HG03460 (cell line): ENCODE measurements at regions not wholly inside any gene's neighbourhood (a gene's known extent, or its start where the extent isn't known, plus 50 kb on each side); places are given as distances from the start of the nearest gene placed in this dataset.
"Not testable (repeated sequence)": the region's sequence is repeated elsewhere in the genome, so short reads cannot be mapped to it uniquely, and the experiment has no call there.

Experiments
- ATAC-seq: cut with Tn5 transposase; IDR thresholded peaks from one replicate; pipeline ENCODE4 v1.9.1; 2021; ENCODE audit not compliant: unreplicated experiment

DNA sequence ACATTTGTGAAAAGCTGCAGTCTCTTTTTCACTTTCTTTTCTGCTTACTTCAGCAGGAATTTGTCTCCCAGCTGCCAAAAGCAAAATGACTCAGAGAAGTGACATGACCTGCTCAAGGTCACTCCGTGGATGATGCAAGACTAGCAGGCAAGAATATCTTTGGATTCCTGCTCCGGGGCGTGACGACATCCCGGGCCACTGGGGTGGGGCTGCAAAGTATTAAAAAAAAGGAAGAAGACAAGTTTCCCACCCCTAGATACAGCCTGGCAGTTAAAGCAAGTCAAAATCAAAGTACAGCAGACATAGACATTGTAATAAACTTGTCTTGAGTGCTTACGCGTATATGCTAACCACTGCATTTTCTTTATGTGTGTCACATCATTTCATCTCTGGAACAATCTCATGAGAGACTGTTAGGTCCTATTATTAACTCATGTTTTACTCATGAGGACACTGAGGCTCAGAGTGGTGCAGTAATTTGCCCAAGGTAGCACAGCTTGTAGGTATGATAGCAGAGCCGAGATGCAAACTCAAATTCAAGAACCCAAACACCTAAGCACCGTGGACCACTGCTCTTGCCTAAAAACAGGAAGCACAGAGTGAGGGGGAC lies 485.2 kb upstream of the PROK2 start:
- no peak for ATAC-seq

GRCh38 chr3:72269475-72269874 lies 484.5 kb upstream of the PROK2 start:
- ATAC-seq, result no peak

- not testable (repeated sequence) for ATAC-seq
Measured at GRCh38 chr3:72266921-72267524, 482.1 kb upstream of the PROK2 start.

DNA sequence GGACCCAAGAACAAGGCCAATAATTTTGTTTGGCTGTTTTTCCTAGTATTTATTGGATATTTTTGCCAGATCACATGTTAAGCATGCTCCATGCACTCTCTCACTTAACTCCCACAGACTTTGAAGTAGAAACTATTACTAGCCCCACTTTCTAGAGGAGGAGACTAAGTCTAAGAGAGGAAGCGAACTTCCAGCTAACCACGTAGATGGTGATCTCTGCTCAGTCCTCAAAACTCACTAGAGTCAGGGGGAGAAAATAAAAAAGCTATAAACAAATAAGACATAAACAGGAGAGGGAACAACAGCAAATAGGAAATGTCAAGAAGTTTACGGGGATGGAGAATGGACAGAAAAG lies 481.0 kb upstream of the PROK2 start:
- ATAC-seq, result no peak

DNA sequence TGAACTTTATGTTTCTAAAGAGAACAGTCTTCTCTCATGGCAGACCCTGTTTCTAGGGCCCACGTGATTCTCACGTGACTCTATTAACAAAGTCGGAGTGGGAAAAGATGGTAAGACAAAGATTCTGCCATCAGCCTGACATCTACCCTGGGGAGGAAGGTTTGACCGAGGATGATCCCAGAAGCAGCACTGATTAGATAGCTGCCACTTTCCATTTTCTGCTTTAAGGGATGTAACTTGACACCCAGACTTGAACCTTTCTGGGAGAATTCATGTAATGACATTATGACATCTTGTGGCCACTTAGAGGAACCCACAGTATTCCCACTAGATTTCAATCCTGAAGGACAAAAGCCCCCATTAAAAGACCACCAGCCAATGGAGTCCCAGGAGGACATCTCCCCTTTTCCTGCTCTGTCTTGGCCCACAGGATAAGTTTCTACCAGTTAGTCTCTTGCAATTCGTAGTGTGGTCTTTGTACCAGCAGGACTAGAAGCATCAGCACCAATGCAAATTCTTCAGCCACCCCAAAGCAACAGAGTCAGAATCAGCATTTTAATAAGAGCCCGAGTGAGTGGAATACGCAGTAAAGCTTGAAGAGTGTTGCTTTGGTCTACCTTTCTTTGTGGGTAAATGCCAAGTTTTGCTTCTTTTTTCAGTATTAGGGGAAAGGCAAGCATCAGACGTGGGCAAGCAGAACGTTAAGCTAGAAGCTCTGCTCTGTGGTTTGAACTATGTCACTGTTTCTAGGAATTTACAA lies 480.5 kb upstream of the PROK2 start:
- ATAC-seq, result no peak

DNA sequence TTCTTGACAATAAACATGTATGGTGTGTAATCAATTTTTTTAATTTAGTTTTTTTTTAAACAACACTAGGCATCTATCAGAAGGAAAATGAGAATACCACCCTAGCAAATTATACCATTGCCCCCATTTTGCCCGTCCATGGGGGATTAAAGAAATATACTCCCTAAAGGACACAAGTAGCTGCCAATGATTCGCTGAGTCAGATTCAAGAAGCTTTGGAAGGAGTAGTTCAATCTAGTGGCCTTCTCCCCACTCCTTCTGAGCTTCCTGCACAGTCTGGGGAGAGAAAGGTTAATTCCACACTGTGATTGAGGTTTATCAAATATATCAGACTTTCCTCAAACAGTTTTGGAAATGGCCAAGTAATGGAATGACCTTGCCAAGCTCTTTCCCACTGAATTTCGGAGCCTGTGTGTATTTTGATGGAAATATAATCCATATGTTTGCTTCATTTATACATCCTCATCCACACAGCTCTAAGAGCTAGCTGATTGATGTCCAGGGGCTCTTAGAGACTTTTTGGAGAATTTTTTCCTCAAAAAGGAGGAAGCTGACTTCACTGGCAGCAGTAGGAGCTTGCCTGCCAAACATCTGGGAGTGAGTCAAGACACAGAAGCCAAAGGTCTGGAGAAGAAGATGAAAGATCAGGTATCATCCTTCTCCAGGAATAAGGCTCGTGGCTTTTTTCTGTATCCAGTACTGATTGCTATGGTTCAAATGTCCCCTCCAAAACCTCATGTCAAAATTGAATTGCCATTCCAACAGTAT lies 478.5 kb upstream of the PROK2 start:
- no peak for ATAC-seq

DNA sequence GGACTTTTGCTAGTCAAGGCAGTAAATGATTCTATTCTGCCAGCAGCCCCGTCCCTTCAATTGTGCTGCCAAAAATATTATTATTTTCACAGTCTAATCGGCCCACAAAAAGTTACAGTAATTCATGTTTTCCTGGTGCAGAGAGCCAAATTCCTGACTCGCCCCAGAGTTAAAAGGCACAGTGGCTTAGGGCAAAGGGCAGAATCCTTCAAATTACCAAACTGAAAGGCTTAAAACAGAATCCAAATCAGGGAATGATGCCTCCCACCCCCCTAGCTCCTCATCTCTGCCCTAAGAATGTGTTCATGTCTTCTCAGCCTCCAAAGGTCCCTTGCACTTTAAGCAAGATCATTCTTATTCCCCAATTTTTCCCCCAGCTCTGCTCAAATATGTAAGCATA lies 477.8 kb upstream of the PROK2 start:
- no peak for ATAC-seq

- ATAC-seq, result no peak
Measured at GRCh38 chr3:72261566-72262564, 476.9 kb upstream of the PROK2 start.

DNA sequence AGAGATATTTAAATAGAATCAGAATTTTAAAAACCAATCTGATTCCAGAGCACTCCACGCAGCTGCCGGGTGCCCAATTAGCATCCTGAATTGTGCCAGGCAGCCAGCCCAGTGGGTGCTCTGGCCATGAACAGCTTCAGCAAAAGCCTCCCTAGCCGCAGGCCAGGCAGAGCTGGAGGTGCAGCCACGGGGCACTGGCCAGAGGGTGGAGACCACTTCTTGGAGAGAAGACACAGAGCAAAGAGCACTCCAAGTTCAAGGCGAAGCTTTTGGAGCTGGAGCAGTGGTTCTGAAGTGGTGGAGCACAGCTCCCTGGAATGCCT lies 475.6 kb upstream of the PROK2 start:
- ATAC-seq, result no peak

- no peak for ATAC-seq
Measured at GRCh38 chr3:72259755-72260587, 475.0 kb upstream of the PROK2 start.

DNA sequence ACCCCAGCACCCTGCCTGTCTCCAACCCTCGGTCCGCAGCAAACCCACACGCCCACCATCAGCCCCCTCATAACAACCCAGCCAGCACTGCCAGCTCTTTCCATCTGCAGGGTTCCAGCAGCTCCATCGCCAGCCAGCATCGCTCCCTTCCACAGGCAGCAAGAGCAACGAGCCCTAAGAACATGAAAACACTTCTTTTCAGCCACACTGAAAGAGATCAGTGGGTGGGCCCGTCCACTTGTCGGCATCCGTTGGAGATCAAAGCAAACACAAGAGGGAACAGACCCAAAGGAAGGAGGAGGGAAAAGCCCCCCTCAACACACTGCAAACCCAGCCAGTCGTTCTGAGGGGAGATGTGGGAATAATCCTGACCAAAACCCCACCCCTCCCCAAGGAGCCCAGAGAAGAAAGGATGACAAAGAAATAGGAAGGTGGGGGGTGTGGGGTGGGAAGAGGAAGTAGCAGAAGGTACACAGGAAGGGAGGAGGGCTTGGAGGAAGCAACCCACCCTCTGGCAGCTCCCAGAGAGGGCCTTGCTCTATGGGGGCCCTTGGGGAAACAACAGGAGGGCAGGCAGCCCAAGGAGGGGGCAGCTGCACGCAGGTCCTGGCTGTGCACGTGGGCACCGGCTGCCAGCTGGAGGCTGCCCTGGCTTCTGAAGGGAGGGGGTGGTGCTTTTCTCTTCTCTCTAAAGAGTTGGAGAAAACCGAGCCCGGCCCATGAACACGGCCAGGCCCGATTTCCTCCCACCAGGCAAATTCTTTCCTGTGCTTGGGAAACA lies 473.6 kb upstream of the PROK2 start:
- ATAC-seq, result no peak

DNA sequence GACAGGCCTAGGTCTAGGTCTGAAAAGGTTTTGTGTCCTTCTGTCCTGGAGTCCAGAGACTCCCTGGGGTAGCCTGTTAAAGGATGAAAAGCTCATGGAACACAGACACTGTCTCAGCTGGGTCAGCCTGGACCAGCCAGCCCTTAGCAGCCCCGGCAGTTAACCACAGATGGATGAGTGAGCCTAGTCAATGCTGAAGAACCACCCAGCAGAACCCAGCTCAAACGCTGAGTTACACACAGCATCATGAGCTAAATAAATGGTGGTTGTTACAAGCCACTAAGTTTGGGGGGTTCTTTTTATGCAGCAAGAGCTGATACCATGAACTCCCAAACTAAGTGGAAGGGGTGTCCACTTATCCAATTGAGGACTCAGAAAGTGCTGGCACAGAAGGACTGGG lies 472.8 kb upstream of the PROK2 start:
- no peak for ATAC-seq

- no peak for ATAC-seq
Measured at GRCh38 chr3:72257203-72257602, 472.3 kb upstream of the PROK2 start.

GRCh38 chr3:72256716-72257115 lies 471.8 kb upstream of the PROK2 start:
- no peak for ATAC-seq

DNA sequence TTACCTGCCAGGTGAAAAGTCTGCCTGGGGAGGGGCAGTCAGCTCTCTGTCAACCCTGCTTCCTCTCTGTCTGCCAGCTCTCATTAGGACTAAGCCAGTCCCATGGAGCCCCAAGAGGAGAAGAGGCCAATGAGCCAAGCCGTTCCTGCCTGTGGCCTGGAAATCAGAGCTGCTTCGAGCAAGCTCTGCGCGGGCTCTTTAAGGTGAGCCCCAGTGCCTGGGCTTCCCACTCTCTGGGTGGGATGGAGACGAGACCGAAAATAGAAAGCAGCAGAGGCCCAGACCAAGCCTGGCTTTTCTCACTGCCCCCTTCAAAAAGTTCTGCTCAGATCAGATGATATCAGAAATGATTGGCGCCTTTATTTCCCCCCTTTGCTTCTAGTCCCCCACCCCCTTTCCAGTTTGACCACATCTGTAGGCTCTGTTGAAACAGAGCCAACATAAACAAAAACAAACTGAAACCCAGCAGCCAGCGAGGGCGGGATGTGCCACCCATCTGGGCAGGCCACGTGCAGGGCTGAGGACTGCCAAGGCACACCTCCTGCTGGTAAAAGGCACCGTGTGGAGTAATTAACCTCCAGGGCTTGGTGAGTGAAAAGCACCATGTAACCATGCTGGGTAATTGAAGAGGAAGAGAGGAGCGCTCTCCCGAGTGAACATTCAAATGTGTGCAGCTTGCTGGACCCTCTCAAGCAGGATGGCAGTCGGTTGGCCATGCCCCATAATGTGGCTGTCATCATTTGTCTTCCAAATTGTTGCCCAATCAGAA lies 471.0 kb upstream of the PROK2 start:
- no peak for ATAC-seq

- ATAC-seq, result no peak
Measured at GRCh38 chr3:72255191-72255590, 470.2 kb upstream of the PROK2 start.

GRCh38 chr3:72254483-72254882 lies 469.5 kb upstream of the PROK2 start:
- ATAC-seq, result no peak

DNA sequence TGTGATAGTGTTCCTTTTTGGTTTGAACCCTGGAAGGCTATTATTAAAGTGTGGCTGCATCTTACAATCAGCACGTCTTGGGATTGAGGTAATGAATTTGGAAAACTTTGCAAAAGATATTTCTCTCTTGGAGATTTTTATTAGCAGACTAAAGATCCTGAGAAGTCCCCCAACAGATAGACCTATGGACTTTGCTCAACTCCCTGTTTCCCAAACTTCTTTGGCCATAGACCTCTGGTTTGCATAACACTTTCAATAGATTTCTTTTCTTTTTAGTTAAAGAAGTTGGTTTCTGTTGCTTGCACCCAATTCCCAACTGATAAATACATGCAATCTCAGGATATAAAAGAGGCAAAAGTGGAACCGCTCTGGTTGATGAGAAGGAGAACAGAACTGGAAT lies 465.8 kb upstream of the PROK2 start:
- ATAC-seq, result no peak
